DND-41 (cell line): ENCODE measurements at regions not wholly inside any gene's neighbourhood (a gene's known extent, or its start where the extent isn't known, plus 50 kb on each side); places are given as distances from the start of the nearest gene placed in this dataset.

Experiments used
- ATAC-seq: fragments of 200-7000 bp; cut with Tn5 transposase; 3 replicates; pipeline ENCODE4 v1.9.1; 2021; ENCODE audit warnings: low read depth; ENCODE audit not compliant: insufficient read depth
- DNase-seq: peaks from one replicate; pipeline ENCODE4 v3.0.0-alpha.2; 2020
- H2AFZ ChIP-seq: 2 replicates; pipeline ENCODE4 v1.6.0; 2012; ENCODE audit warnings: low read depth, low read length
- H3K27ac ChIP-seq: 2 replicates; pipeline ENCODE4 v1.5.1; 2012; ENCODE audit warnings: low read length, inconsistent platforms
- H3K27me3 ChIP-seq: fragments of 200-600 bp; sonication (generic); 2 replicates; pipeline ENCODE4 v1.6.0; 2012; ENCODE audit warnings: low read length, mild to moderate bottlenecking, inconsistent platforms; ENCODE audit not compliant: insufficient read depth, poor library complexity
- H3K36me3 ChIP-seq: 2 replicates; pipeline ENCODE4 v1.5.1; 2012; ENCODE audit warnings: low read length, inconsistent platforms; ENCODE audit not compliant: insufficient read depth
- H3K4me1 ChIP-seq: 2 replicates; pipeline ENCODE4 v1.5.1; 2012; ENCODE audit warnings: mild to moderate bottlenecking, low read length; ENCODE audit not compliant: insufficient read depth
- H3K4me2 ChIP-seq: 2 replicates; pipeline ENCODE4 v1.6.0; 2012; ENCODE audit warnings: mild to moderate bottlenecking, moderate library complexity, low read length, inconsistent platforms; ENCODE audit not compliant: insufficient read depth
- H3K4me3 ChIP-seq, 2 experiments: fragments of 200-600 bp in 1 of 2; shearing (Covaris generic) in 1 of 2; 2 replicates each; pipeline ENCODE4 v1.5.1; 2012 to 2016; ENCODE audit warnings: inconsistent platforms in 2 of 2, low read length in 2 of 2, mild to moderate bottlenecking in 2 of 2, low read depth in 1 of 2, moderate library complexity in 1 of 2
- H3K79me2 ChIP-seq: 2 replicates; pipeline ENCODE4 v1.6.0; 2012; ENCODE audit warnings: low read length, inconsistent platforms; ENCODE audit not compliant: insufficient read depth
- H3K9ac ChIP-seq: 2 replicates; pipeline ENCODE4 v1.6.0; 2012; ENCODE audit warnings: low read depth, mild to moderate bottlenecking, inconsistent platforms, low read length, moderate library complexity
- H3K9me3 ChIP-seq: 2 replicates; pipeline ENCODE4 v1.5.1; 2012; ENCODE audit warnings: low read length, moderate library complexity, mild to moderate bottlenecking, inconsistent platforms; ENCODE audit not compliant: insufficient read depth, severe bottlenecking
- H4K20me1 ChIP-seq: 2 replicates; pipeline ENCODE4 v1.6.0; 2012; ENCODE audit warnings: low read length; ENCODE audit not compliant: insufficient read depth
- CTCF ChIP-seq: IDR thresholded peaks from 2 replicates; pipeline ENCODE4 v1.5.1; 2012; ENCODE audit warnings: borderline replicate concordance, low read length, moderate library complexity, mild to moderate bottlenecking; ENCODE audit not compliant: poor library complexity, severe bottlenecking; ENCODE audit errors: extremely low read depth
- EZH2 ChIP-seq: IDR thresholded peaks from 3 replicates; pipeline ENCODE4 v1.6.1; 2012; ENCODE audit warnings: borderline replicate concordance, low read depth, mild to moderate bottlenecking, moderate library complexity, low read length, inconsistent platforms; ENCODE audit not compliant: severe bottlenecking

DNA sequence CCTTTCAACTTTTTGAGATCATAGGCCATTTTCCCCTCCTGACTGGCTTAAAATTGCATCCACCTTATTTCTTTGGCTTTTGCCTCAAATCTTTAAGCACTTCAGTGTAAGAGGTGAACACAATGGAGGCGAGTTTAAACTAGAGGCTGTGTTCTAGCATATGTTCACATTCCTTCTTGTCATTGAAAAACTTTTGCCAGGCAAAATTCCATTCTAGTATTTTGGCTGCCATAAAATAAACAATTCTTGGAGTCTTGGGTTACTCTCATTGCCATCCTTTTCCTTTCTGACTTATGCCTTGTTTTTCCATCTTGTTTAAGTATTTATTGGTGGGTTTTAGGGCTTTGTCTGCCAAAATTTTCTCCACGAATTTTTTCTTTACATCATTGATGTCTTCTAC lies 137.3 kb upstream of the ANXA10 start:
- Histone ChIP-seq H3K79me2 (no peaks in the 10 kb centered on the region), H3K9ac (no peak overlapping the region), H3K27me3 (no peaks in the 10 kb centered on the region), H4K20me1 (no peaks in the 10 kb centered on the region), H3K27ac (no peak overlapping the region), H2AFZ (no peak overlapping the region), H3K9me3 (no peaks in the 10 kb centered on the region), H3K4me1 (no peaks in the 10 kb centered on the region), H3K4me2 (no peak overlapping the region), H3K4me3 (no peak overlapping the region), H3K36me3 (no peaks in the 10 kb centered on the region)
- ATAC-seq (no peak), DNase-seq (no peak)
- TF ChIP-seq CTCF (no peak), EZH2 (no peak)

DNA sequence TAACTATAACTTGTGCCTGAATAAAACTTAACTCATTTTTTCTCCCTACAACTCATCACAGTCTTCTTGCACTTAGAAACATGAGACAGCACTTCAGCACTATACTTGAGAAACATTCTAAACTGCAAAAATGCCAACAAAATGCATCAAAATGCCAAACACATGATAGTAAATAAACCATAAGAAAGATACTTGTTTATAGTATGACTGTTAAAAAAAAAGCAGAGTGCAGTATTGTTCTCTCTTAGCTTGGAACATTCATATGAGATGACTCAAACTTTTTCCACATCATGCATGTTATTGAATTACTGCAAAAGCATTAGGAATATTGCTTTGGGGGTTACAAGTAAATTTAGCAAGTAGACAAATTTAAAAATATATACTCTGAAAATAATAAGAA lies 135.7 kb upstream of the ANXA10 start:
- Histone ChIP-seq H2AFZ (no peak overlapping the region), H3K4me3 (no peak overlapping the region), H3K9ac (no peak overlapping the region), H3K27me3 (no peaks in the 10 kb centered on the region), H3K27ac (no peak overlapping the region), H3K4me1 (no peaks in the 10 kb centered on the region), H4K20me1 (no peaks in the 10 kb centered on the region), H3K79me2 (no peaks in the 10 kb centered on the region), H3K4me2 (no peak overlapping the region), H3K9me3 (no peaks in the 10 kb centered on the region), H3K36me3 (no peaks in the 10 kb centered on the region)
- ATAC-seq (no peak), DNase-seq (no peak)
- TF ChIP-seq CTCF (no peak), EZH2 (no peak)

GRCh38 chr4:167964766-167965373 lies 127.5 kb upstream of the ANXA10 start:
- H3K4me2 ChIP-seq, result no peak overlapping the region

More at GRCh38 chr4:167964766-167965373, 127.5 kb upstream of the ANXA10 start:
- no peak for DNase-seq
- Histone ChIP-seq H3K4me3 (no peak overlapping the region), H3K27ac (no peak overlapping the region), H2AFZ (no peak overlapping the region), H3K36me3 (no peaks in the 10 kb centered on the region), H4K20me1 (no peaks in the 10 kb centered on the region), H3K79me2 (no peaks in the 10 kb centered on the region), H3K4me1 (no peaks in the 10 kb centered on the region), H3K9ac (no peak overlapping the region), H3K27me3 (no peaks in the 10 kb centered on the region), H3K9me3 (no peaks in the 10 kb centered on the region)
- ATAC-seq, result no peak
- TF ChIP-seq CTCF (no peak), EZH2 (no peak)
